SU-DHL-6 (cell line): ENCODE measurements at regions not wholly inside any gene's neighbourhood (a gene's known extent, or its start where the extent isn't known, plus 50 kb on each side); places are given as distances from the start of the nearest gene placed in this dataset.
"Not testable (repeated sequence)": the region's sequence is repeated elsewhere in the genome, so short reads cannot be mapped to it uniquely, and the experiment has no call there.

Experiments used
- H2AFZ ChIP-seq: fragments of 200-600 bp; sonication (generic); 2 replicates; pipeline ENCODE4 v1.6.1; 2014; ENCODE audit warnings: low read depth, mild to moderate bottlenecking, moderate library complexity, mixed read lengths, antibody characterized with exemption, low read length; ENCODE audit not compliant: severe bottlenecking
- H3F3A ChIP-seq: fragments of 200-600 bp; shearing (Covaris generic); 2 replicates; pipeline ENCODE4 v1.6.0; 2016; ENCODE audit warnings: antibody characterized with exemption, mild to moderate bottlenecking; ENCODE audit not compliant: insufficient read depth
- H3K27ac ChIP-seq: fragments of 200-600 bp; sonication (generic); 2 replicates; pipeline ENCODE4 v1.5.1; 2016; ENCODE audit warnings: low read depth, mild to moderate bottlenecking, low read length, moderate library complexity, mixed read lengths
- H3K27me3 ChIP-seq: fragments of 200-600 bp; sonication (generic), shearing (Covaris generic); 2 replicates; pipeline ENCODE4 v1.6.0; 2014; ENCODE audit warnings: mild to moderate bottlenecking, low read length
- H3K36me3 ChIP-seq: fragments of 200-600 bp; sonication (generic); 2 replicates; pipeline ENCODE4 v1.6.1; 2014; ENCODE audit warnings: mild to moderate bottlenecking, low read length, mixed read lengths
- H3K4me2 ChIP-seq: fragments of 300-600, 200-600 bp; shearing (Covaris generic), sonication (generic); 2 replicates; pipeline ENCODE4 v1.6.0; 2014; ENCODE audit warnings: low read length, low read depth, mild to moderate bottlenecking; ENCODE audit not compliant: poor library complexity, severe bottlenecking
- H3K4me3 ChIP-seq: fragments of 200-600 bp; sonication (generic); 2 replicates; pipeline ENCODE4 v1.5.1; 2014; ENCODE audit warnings: antibody characterized with exemption, low read length, mild to moderate bottlenecking, mixed read lengths; ENCODE audit not compliant: insufficient read depth, poor library complexity, severe bottlenecking
- H3K79me2 ChIP-seq: fragments of 200-600 bp; sonication (generic); 2 replicates; pipeline ENCODE4 v1.6.1; 2014; ENCODE audit warnings: mild to moderate bottlenecking, low read length, moderate library complexity; ENCODE audit not compliant: insufficient read depth
- H3K9ac ChIP-seq: fragments of 200-600 bp; sonication (generic); 2 replicates; pipeline ENCODE4 v1.7.0; 2014; ENCODE audit warnings: mild to moderate bottlenecking, low read length
- H3K9me2 ChIP-seq: fragments of 200-600 bp; sonication (generic); replicated peaks from 2 replicates; pipeline ENCODE4 v1.6.1; 2014; ENCODE audit warnings: low read length; ENCODE audit not compliant: insufficient read depth
- H3K9me3 ChIP-seq: fragments of 200-600 bp; sonication (generic); 2 replicates; pipeline ENCODE4 v1.6.1; 2014; ENCODE audit warnings: low read length, mixed read lengths; ENCODE audit not compliant: insufficient read depth
- H4K20me1 ChIP-seq: fragments of 200-600 bp; sonication (generic); 2 replicates; pipeline ENCODE4 v1.6.1; 2014; ENCODE audit warnings: low read depth, mild to moderate bottlenecking, antibody characterized with exemption, low read length, moderate library complexity, mixed read lengths
- CTCF ChIP-seq: fragments of 200-600 bp; sonication (generic); IDR thresholded peaks from one replicate; pipeline ENCODE4 v1.5.1; 2017; ENCODE audit warnings: antibody characterized with exemption, mild to moderate bottlenecking, low read length, moderate library complexity; ENCODE audit not compliant: insufficient read depth, poor library complexity, severe bottlenecking
- EZH2phosphoT487 ChIP-seq: fragments of 200-600 bp; sonication (generic), shearing (Covaris generic); conservative IDR thresholded peaks from 2 replicates; pipeline ENCODE4 v1.6.1; 2018; ENCODE audit warnings: mild to moderate bottlenecking, antibody characterized with exemption, low read length, moderate library complexity, mixed read lengths

- Histone ChIP-seq H3K27ac (no peak overlapping the region), H4K20me1 (no peaks in the 10 kb centered on the region), H3K4me2 (no peak overlapping the region), H3K27me3 (no peaks in the 10 kb centered on the region), H3K9me3 (no peaks in the 10 kb centered on the region), H3K79me2 (no peaks in the 10 kb centered on the region), H2AFZ (no peak overlapping the region), H3K9me2 (no peaks in the 10 kb centered on the region), H3K36me3 (no peaks in the 10 kb centered on the region), H3K9ac (no peak overlapping the region), H3K4me3 (no peak overlapping the region), H3F3A (no peaks in the 10 kb centered on the region)
- TF ChIP-seq EZH2phosphoT487 = no peak
- no peak for TF ChIP-seq CTCF
These were observed 459.6 kb downstream of the FRK start for GRCh38 chr6:115601064-115601463.

- Histone ChIP-seq H2AFZ (no peak overlapping the region), H3K27me3 (no peaks in the 10 kb centered on the region), H3K9me3 (no peaks in the 10 kb centered on the region), H4K20me1 (no peaks in the 10 kb centered on the region), H3K9me2 (no peaks in the 10 kb centered on the region), H3K4me3 (no peak overlapping the region), H3K79me2 (no peaks in the 10 kb centered on the region), H3K27ac (no peak overlapping the region), H3F3A (no peaks in the 10 kb centered on the region), H3K4me2 (no peak overlapping the region), H3K36me3 (no peaks in the 10 kb centered on the region), H3K9ac (no peak overlapping the region)
- TF ChIP-seq EZH2phosphoT487 (no peak), CTCF (no peak)
These were observed 465.8 kb downstream of the FRK start for GRCh38 chr6:115594891-115595290.

GRCh38 chr6:115592025-115592424, 468.7 kb downstream of the FRK start:
- no peak overlapping the region for H3K4me2 ChIP-seq
- H3K27ac ChIP-seq = no peak overlapping the region
- H3K36me3 ChIP-seq = no peaks in the 10 kb centered on the region
- H3K9me2 ChIP-seq = no peaks in the 10 kb centered on the region
- H3K9ac ChIP-seq = no peak overlapping the region
- H3K9me3 ChIP-seq = no peaks in the 10 kb centered on the region
- H3F3A ChIP-seq = no peaks in the 10 kb centered on the region
- TF ChIP-seq EZH2phosphoT487 (no peak), CTCF (no peak)
- no peaks in the 10 kb centered on the region for H3K79me2 ChIP-seq
- H3K27me3 ChIP-seq = no peaks in the 10 kb centered on the region
- H3K4me3 ChIP-seq = no peak overlapping the region
- no peak overlapping the region for H2AFZ ChIP-seq
- no peaks in the 10 kb centered on the region for H4K20me1 ChIP-seq

DNA sequence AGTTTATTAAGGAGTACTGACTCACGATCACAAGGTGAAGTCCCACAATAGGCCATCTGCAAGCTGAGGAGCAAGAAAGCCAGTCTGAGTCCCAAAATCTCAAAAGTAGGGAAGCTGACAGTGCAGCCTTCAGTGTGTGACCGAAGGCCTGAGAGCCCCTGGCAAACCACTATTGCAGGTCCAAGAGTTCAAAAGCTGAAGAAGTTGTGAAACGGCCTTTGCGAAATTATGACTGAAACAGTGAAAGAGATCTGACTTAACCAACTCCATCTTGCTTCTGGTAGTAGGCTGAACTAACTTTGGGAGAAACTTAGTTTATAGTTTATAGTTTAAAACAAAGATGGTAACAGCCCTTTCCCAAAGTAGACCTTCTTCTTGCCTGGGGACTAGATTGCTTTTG, 471.6 kb downstream of the FRK start:
- not testable (repeated sequence) for H3K9ac ChIP-seq

More for the DNA sequence above, 471.6 kb downstream of the FRK start:
- not testable (repeated sequence) for H3K9me3 ChIP-seq, H3K27ac ChIP-seq, H3F3A ChIP-seq, H3K9me2 ChIP-seq, H3K4me3 ChIP-seq, H2AFZ ChIP-seq, H4K20me1 ChIP-seq, H3K4me2 ChIP-seq, H3K27me3 ChIP-seq, H3K36me3 ChIP-seq, H3K79me2 ChIP-seq
